PC-3 (cell line): ENCODE measurements at regions not wholly inside any gene's neighbourhood (a gene's known extent, or its start where the extent isn't known, plus 50 kb on each side); places are given as distances from the start of the nearest gene placed in this dataset.

Experiments used
- ATAC-seq: fragments of 200-7000 bp; cut with Tn5 transposase; 2 replicates; pipeline ENCODE4 v1.9.1; 2020; ENCODE audit warnings: mild to moderate bottlenecking, moderate library complexity
- BruUV-seq: library from RNA; stranded (reverse); fragments of 400-500 nt; replicated peaks from 2 replicates; lab custom pipeline; 2021; lab: Mats Ljungman, UMichigan
- CTCF ChIA-PET: fragments of 300-600 bp; sonication (Branson Sonifier 250); formaldehyde crosslinking; loops from one replicate; lab custom pipeline; 2022; ENCODE audit warnings: antibody characterized with exemption; lab: Charles Lee
- POLR2A ChIA-PET: fragments of 300-600 bp; sonication (Branson Sonifier 250); formaldehyde crosslinking; loops from one replicate; lab custom pipeline; 2022; ENCODE audit warnings: antibody characterized with exemption; ENCODE audit not compliant: unreplicated experiment; lab: Charles Lee
- DNase-seq: peaks from one replicate; pipeline ENCODE4 v3.0.0-alpha.2; 2015
- H2AFZ ChIP-seq: fragments of 300-600 bp; sonication (generic); 2 replicates; pipeline ENCODE4 v1.6.0; 2016; ENCODE audit warnings: antibody characterized with exemption, low read length
- H3F3A ChIP-seq: fragments of 300-600 bp; sonication (generic); one replicate; pipeline ENCODE4 v1.6.0; 2017; ENCODE audit warnings: antibody characterized with exemption, low read length, control low read depth, mild to moderate bottlenecking; ENCODE audit not compliant: unreplicated experiment
- H3K27ac ChIP-seq: fragments of 300-600 bp; sonication (generic); 2 replicates; pipeline ENCODE4 v1.5.1; 2016; ENCODE audit warnings: mild to moderate bottlenecking, low read length
- H3K27me3 ChIP-seq: fragments of 300-600 bp; sonication (generic); 2 replicates; pipeline ENCODE4 v1.6.1; 2016; ENCODE audit warnings: low read length, mixed read lengths
- H3K36me3 ChIP-seq: fragments of 300-600 bp; sonication (generic); 2 replicates; pipeline ENCODE4 v1.6.1; 2016; ENCODE audit warnings: low read depth, mixed run types, low read length, mixed read lengths
- H3K4me1 ChIP-seq: fragments of 300-600 bp; sonication (generic); 2 replicates; pipeline ENCODE4 v1.5.1; 2016; ENCODE audit warnings: low read length; ENCODE audit not compliant: insufficient read depth
- H3K4me2 ChIP-seq: fragments of 300-600 bp; sonication (generic); 2 replicates; pipeline ENCODE4 v1.6.0; 2016; ENCODE audit warnings: low read length
- H3K4me3 ChIP-seq: fragments of 300-600 bp; sonication (generic); 2 replicates; pipeline ENCODE4 v1.5.1; 2016; ENCODE audit warnings: mild to moderate bottlenecking, low read length, mixed read lengths
- H3K79me2 ChIP-seq: fragments of 300-600 bp; sonication (generic); 2 replicates; pipeline ENCODE4 v1.6.1; 2017; ENCODE audit warnings: low read length, mixed read lengths
- H3K9ac ChIP-seq: fragments of 300-600 bp; sonication (generic); 2 replicates; pipeline ENCODE4 v1.6.0; 2016; ENCODE audit warnings: mild to moderate bottlenecking, low read length
- H3K9me2 ChIP-seq: fragments of 300-600 bp; sonication (generic); replicated peaks from 2 replicates; pipeline ENCODE4 v1.6.1; 2016; ENCODE audit warnings: mixed run types, low read length, mixed read lengths
- H3K9me3 ChIP-seq: fragments of 300-600 bp; sonication (generic); 2 replicates; pipeline ENCODE4 v1.6.1; 2016; ENCODE audit warnings: low read length, mixed read lengths
- H4K20me1 ChIP-seq: fragments of 300-600 bp; sonication (generic); 2 replicates; pipeline ENCODE4 v1.6.1; 2016; ENCODE audit warnings: low read length, mixed read lengths
- EZH2 ChIP-seq: fragments of 300-600 bp; sonication (generic); IDR thresholded peaks from one replicate; pipeline ENCODE4 v1.6.1; 2017; ENCODE audit warnings: antibody characterized with exemption, mild to moderate bottlenecking, low read length; ENCODE audit not compliant: unreplicated experiment
- EZH2phosphoT487 ChIP-seq: fragments of 300-600 bp; sonication (generic); IDR thresholded peaks from 2 replicates; pipeline ENCODE4 v1.6.1; 2018; ENCODE audit warnings: mild to moderate bottlenecking, antibody characterized with exemption, low read length, borderline replicate concordance
- intact Hi-C: fragments of 100-400 bp; cut with micrococcal nuclease; formaldehyde crosslinking; loops from 2 replicates; pipeline ENCODE4 v1.9.0; 2023
- TF ChIP-seq, protein P1 (sequence below): fragments of 300-600 bp; sonication (generic); conservative IDR thresholded peaks from 2 replicates; pipeline ENCODE4 v1.5.1; 2017; ENCODE audit warnings: antibody characterized with exemption, low read depth, mild to moderate bottlenecking, low read length

DNA sequence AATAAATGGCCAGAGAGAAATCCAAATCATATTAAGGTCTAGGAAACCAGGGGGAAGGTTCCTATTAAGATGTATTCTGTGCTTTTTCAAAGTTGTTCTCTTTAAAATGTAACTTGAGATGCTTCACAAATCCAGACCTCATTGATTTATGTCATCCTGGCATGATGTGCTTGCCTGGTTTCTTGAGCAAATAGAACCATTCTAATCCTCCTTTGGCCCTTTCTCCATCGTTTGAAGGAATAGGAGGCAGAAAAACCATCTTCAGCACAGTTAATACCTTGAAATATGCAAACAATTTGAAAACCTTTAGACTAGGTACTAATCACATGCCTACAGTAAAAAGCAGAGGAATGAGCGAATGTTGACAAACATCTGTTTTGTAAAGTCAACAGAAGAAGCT, 202.2 kb upstream of the CXorf66 start:
- no peaks in the 10 kb centered on the region for H3K79me2 ChIP-seq
- no peaks in the 10 kb centered on the region for H3K36me3 ChIP-seq
- no peaks in the 10 kb centered on the region for H3K9me3 ChIP-seq
- H3K4me3 ChIP-seq = no peak overlapping the region
- POLR2A ChIA-PET = no interaction called here
- intact Hi-C loops = no loop called here
- no peaks in the 10 kb centered on the region for H4K20me1 ChIP-seq
- DNase-seq = no peak
- no peak overlapping the region for H3K4me2 ChIP-seq
- CTCF ChIA-PET = no interaction called here
- H3K9me2 ChIP-seq = no peaks in the 10 kb centered on the region
- no peaks in the 10 kb centered on the region for H3F3A ChIP-seq
- H2AFZ ChIP-seq = no peak overlapping the region
- H3K27ac ChIP-seq = no peak overlapping the region
- no peak for ATAC-seq
- H3K27me3 ChIP-seq = no peaks in the 10 kb centered on the region
- no peaks in the 10 kb centered on the region for H3K4me1 ChIP-seq
- no peak overlapping the region for H3K9ac ChIP-seq
- TF ChIP-seq EZH2phosphoT487 (no peak), EZH2 (no peak)
- TF ChIP-seq, protein P1, sequence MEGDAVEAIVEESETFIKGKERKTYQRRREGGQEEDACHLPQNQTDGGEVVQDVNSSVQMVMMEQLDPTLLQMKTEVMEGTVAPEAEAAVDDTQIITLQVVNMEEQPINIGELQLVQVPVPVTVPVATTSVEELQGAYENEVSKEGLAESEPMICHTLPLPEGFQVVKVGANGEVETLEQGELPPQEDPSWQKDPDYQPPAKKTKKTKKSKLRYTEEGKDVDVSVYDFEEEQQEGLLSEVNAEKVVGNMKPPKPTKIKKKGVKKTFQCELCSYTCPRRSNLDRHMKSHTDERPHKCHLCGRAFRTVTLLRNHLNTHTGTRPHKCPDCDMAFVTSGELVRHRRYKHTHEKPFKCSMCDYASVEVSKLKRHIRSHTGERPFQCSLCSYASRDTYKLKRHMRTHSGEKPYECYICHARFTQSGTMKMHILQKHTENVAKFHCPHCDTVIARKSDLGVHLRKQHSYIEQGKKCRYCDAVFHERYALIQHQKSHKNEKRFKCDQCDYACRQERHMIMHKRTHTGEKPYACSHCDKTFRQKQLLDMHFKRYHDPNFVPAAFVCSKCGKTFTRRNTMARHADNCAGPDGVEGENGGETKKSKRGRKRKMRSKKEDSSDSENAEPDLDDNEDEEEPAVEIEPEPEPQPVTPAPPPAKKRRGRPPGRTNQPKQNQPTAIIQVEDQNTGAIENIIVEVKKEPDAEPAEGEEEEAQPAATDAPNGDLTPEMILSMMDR = no peak
- BruUV-seq = no TSS peak

DNA sequence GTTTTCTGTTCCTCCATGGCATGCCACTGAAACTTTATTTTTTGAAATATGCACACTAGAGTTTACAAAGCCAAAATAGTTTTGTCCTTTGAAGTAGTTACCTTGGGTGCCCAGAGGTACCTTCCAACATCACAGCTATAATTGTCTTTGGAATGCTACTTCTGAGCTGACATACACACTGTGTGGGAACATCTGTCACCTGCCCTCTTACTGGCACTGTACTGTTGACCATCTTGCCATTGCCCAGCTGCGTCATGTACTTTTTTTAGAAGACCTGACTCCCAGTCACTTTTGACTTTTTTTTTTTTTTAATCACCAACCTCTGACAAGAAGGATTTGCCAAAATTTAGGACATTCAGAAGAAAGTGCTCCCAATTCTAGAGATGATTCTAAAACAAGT, 200.5 kb upstream of the CXorf66 start:
- BruUV-seq = no TSS peak
- Histone ChIP-seq H2AFZ (no peak overlapping the region), H3K9me3 (no peaks in the 10 kb centered on the region), H3K4me1 (no peaks in the 10 kb centered on the region), H3K9me2 (no peaks in the 10 kb centered on the region), H3K27me3 (no peaks in the 10 kb centered on the region), H3K9ac (no peak overlapping the region), H3K4me3 (no peak overlapping the region), H3K36me3 (no peaks in the 10 kb centered on the region), H3F3A (no peaks in the 10 kb centered on the region), H4K20me1 (no peaks in the 10 kb centered on the region), H3K27ac (no peak overlapping the region), H3K4me2 (no peak overlapping the region), H3K79me2 (no peaks in the 10 kb centered on the region)
- CTCF ChIA-PET = no interaction called here
- DNase-seq (no peak), ATAC-seq (no peak)
- POLR2A ChIA-PET = no interaction called here
- intact Hi-C loops = no loop called here
- TF ChIP-seq, protein P1 = no peak
- TF ChIP-seq EZH2 (no peak), EZH2phosphoT487 (no peak)

DNA sequence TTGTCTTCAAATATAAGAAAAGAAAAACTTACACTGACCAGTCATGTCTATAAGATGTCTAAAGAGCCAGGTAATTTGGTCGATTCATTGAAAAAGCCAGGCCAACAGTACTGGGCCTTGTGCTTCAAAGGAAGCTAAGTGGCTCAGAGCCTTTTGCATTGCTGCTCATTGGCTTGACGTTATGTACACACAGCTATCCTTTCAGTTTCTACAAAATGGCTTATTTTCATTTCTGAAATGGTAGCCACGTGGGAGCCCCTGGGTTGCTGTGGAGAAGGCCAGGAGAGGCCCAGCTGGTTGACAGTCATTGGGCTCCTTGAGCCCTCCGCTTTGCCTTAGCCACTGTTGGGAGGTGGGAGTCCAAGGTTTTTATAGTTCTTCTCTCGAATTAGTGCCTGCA, 199.1 kb upstream of the CXorf66 start:
- Histone ChIP-seq H3K9ac (no peak overlapping the region), H3K9me2 (no peaks in the 10 kb centered on the region), H3F3A (no peaks in the 10 kb centered on the region), H4K20me1 (no peaks in the 10 kb centered on the region), H3K79me2 (no peaks in the 10 kb centered on the region), H3K27ac (no peak overlapping the region), H3K9me3 (no peaks in the 10 kb centered on the region), H3K4me1 (no peaks in the 10 kb centered on the region), H2AFZ (no peak overlapping the region), H3K4me3 (no peak overlapping the region), H3K4me2 (no peak overlapping the region), H3K36me3 (no peaks in the 10 kb centered on the region), H3K27me3 (no peaks in the 10 kb centered on the region)
- DNase-seq (no peak), ATAC-seq (no peak)
- intact Hi-C loops = no loop called here
- ChIA-PET POLR2A (no interaction called here), CTCF (no interaction called here)
- no peak for TF ChIP-seq EZH2phosphoT487
- TF ChIP-seq, protein P1 = no peak
- TF ChIP-seq EZH2 = no peak
- BruUV-seq = no TSS peak
